ENCODE measurements at regions not wholly inside any gene's neighbourhood (a gene's known extent, or its start where the extent isn't known, plus 50 kb on each side); places are given as distances from the start of the nearest gene placed in this dataset.
"Not testable (repeated sequence)": the region's sequence is repeated elsewhere in the genome, so short reads cannot be mapped to it uniquely, and the experiment has no call there.

GRCh38 chr2:100730290-100730868, 89.6 kb upstream of the NPAS2 start:
- peak; percentile 47 for DNase-seq
- in situ Hi-C loops (cut with MboI; ENCODE audit: low pct_unique_long_range_greater_than_20kb, low sequenced_read_pairs) = no loop called here

GRCh38 chr2:100731535-100731981, 88.4 kb upstream of the NPAS2 start:
- no peak for DNase-seq
- in situ Hi-C loops (cut with MboI; ENCODE audit: low pct_unique_long_range_greater_than_20kb, low sequenced_read_pairs) = no loop called here

- in situ Hi-C loops (cut with MboI; ENCODE audit: low pct_unique_long_range_greater_than_20kb, low sequenced_read_pairs) = no loop called here
- DNase-seq = no peak
Measured at GRCh38 chr2:100733391-100734187, 86.3 kb upstream of the NPAS2 start.

GRCh38 chr2:100736121-100736915, 83.6 kb upstream of the NPAS2 start:
- in situ Hi-C loops (cut with MboI; ENCODE audit: low pct_unique_long_range_greater_than_20kb, low sequenced_read_pairs) = no loop called here
- no peak for DNase-seq

- no peak for DNase-seq
- in situ Hi-C loops (cut with MboI; ENCODE audit: low pct_unique_long_range_greater_than_20kb, low sequenced_read_pairs) = no loop called here
Measured at GRCh38 chr2:100739735-100740432, 80.1 kb upstream of the NPAS2 start.

GRCh38 chr2:100741880-100742276, 78.1 kb upstream of the NPAS2 start:
- in situ Hi-C loops (cut with MboI; ENCODE audit: low pct_unique_long_range_greater_than_20kb, low sequenced_read_pairs) = no loop called here
- DNase-seq = no peak

GRCh38 chr2:100742277-100743254, 77.4 kb upstream of the NPAS2 start:
- DNase-seq = no peak
- in situ Hi-C loops (cut with MboI; ENCODE audit: low pct_unique_long_range_greater_than_20kb, low sequenced_read_pairs) = no loop called here

- in situ Hi-C loops (cut with MboI; ENCODE audit: low pct_unique_long_range_greater_than_20kb, low sequenced_read_pairs) = no loop called here
- DNase-seq = no peak
Measured at GRCh38 chr2:100743741-100744140, 76.2 kb upstream of the NPAS2 start.

- in situ Hi-C loops (cut with MboI; ENCODE audit: low pct_unique_long_range_greater_than_20kb, low sequenced_read_pairs) = no loop called here
- no peak for DNase-seq
Measured at GRCh38 chr2:100744184-100744583, 75.8 kb upstream of the NPAS2 start.

GRCh38 chr2:100744589-100744988, 75.3 kb upstream of the NPAS2 start:
- DNase-seq = no peak
- in situ Hi-C loops (cut with MboI; ENCODE audit: low pct_unique_long_range_greater_than_20kb, low sequenced_read_pairs) = no loop called here

GRCh38 chr2:100745604-100746003, 74.3 kb upstream of the NPAS2 start:
- in situ Hi-C loops (cut with MboI; ENCODE audit: low pct_unique_long_range_greater_than_20kb, low sequenced_read_pairs) = no loop called here

GRCh38 chr2:100747551-100747950, 72.4 kb upstream of the NPAS2 start:
- in situ Hi-C loops (cut with MboI; ENCODE audit: low pct_unique_long_range_greater_than_20kb, low sequenced_read_pairs) = no loop called here
- DNase-seq = no peak

More at GRCh38 chr2:100745604-100746003, 74.3 kb upstream of the NPAS2 start:
- DNase-seq = no peak

- DNase-seq = no peak
- in situ Hi-C loops (cut with MboI; ENCODE audit: low pct_unique_long_range_greater_than_20kb, low sequenced_read_pairs) = no loop called here
Measured at GRCh38 chr2:100747996-100748615, 71.8 kb upstream of the NPAS2 start.

- DNase-seq = no peak
- in situ Hi-C loops (cut with MboI; ENCODE audit: low pct_unique_long_range_greater_than_20kb, low sequenced_read_pairs) = no loop called here
Measured at GRCh38 chr2:100748673-100749072, 71.3 kb upstream of the NPAS2 start.

GRCh38 chr2:100749771-100750542, 70.0 kb upstream of the NPAS2 start:
- no peak for DNase-seq
- in situ Hi-C loops (cut with MboI; ENCODE audit: low pct_unique_long_range_greater_than_20kb, low sequenced_read_pairs) = no loop called here

GRCh38 chr2:100751871-100752625, 67.9 kb upstream of the NPAS2 start:
- DNase-seq; in situ Hi-C loops (cut with MboI; ENCODE audit: low pct_unique_long_range_greater_than_20kb, low sequenced_read_pairs): not testable (repeated sequence)

Measured in KBM-7 (cell line).